Lower leg skin (tissue), 3 donors: ENCODE measurements at regions not wholly inside any gene's neighbourhood (a gene's known extent, or its start where the extent isn't known, plus 50 kb on each side); places are given as distances from the start of the nearest gene placed in this dataset.

ENCODE experiments used
- POLR2A ChIP-seq, 2 donors: fragments of 450-650 bp; IDR thresholded peaks; one replicate each; pipeline ENCODE4 v1.6.1; 2016 to 2017; ENCODE audit warnings: antibody characterized with exemption in 2 of 2, mild to moderate bottlenecking in 1 of 2, moderate library complexity in 1 of 2
- TF ChIP-seq, protein P1 (sequence below), 3 donors: fragments of 450-650 bp; IDR thresholded peaks; one replicate each; pipeline ENCODE4 v1.5.1; 2016; ENCODE audit warnings: antibody characterized with exemption in 3 of 3, mild to moderate bottlenecking in 3 of 3, moderate library complexity in 2 of 3

- TF ChIP-seq, protein P1, sequence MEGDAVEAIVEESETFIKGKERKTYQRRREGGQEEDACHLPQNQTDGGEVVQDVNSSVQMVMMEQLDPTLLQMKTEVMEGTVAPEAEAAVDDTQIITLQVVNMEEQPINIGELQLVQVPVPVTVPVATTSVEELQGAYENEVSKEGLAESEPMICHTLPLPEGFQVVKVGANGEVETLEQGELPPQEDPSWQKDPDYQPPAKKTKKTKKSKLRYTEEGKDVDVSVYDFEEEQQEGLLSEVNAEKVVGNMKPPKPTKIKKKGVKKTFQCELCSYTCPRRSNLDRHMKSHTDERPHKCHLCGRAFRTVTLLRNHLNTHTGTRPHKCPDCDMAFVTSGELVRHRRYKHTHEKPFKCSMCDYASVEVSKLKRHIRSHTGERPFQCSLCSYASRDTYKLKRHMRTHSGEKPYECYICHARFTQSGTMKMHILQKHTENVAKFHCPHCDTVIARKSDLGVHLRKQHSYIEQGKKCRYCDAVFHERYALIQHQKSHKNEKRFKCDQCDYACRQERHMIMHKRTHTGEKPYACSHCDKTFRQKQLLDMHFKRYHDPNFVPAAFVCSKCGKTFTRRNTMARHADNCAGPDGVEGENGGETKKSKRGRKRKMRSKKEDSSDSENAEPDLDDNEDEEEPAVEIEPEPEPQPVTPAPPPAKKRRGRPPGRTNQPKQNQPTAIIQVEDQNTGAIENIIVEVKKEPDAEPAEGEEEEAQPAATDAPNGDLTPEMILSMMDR (IDR thresholded peaks at IDR 0.05) = no peak
- TF ChIP-seq POLR2A (IDR thresholded peaks at IDR 0.05) = no peak
These were observed 425.4 kb upstream of the PSMD7 start for GRCh38 chr16:73871088-73871733.
